K562 (cell line): ENCODE measurements at regions not wholly inside any gene's neighbourhood (a gene's known extent, or its start where the extent isn't known, plus 50 kb on each side); places are given as distances from the start of the nearest gene placed in this dataset.

Experiments
- ATAC-seq: fragments of 200-7000 bp; cut with Tn5 transposase; 3 replicates; pipeline ENCODE4 v1.9.1; 2020; ENCODE audit warnings: moderate library complexity
- BruUV-seq: library from RNA; stranded (reverse); fragments of 400-500 nt; replicated peaks from 2 replicates; lab custom pipeline; 2021; lab: Mats Ljungman, UMichigan
- CTCF ChIA-PET: fragments of 300-600 bp; formaldehyde crosslinking; extraction: SDS; loops from one replicate; lab custom pipeline; 2021; ENCODE audit warnings: low intra/inter-chr PET ratio; lab: Yijun Ruan, JAX
- POLR2A ChIA-PET: fragments of 300-600, 350-650 bp; sonication (Branson Sonifier 250); formaldehyde crosslinking; extraction: SDS; loops from one replicate; lab custom pipeline; 2021; ENCODE audit warnings: antibody characterized with exemption, inconsistent platforms; lab: Yijun Ruan, JAX
- DNase-seq, 4 experiments: peaks; one replicate each; pipeline versions ENCODE4 v3.0.0 to v3.0.0-alpha.2; 2011 to 2018; ENCODE audit warnings: low spot score in 3 of 4, mixed read lengths in 3 of 4; ENCODE audit errors: extremely low read depth in 1 of 4
- FAIRE-seq: peaks from 2 replicates; lab custom pipeline; 2011; peaks lifted over from hg19 to GRCh38; lab: Jason Lieb, UNC
- H2AFZ ChIP-seq: 2 replicates; pipeline ENCODE4 v1.6.0; 2011; ENCODE audit warnings: low read depth, low read length, control low read depth, inconsistent platforms
- H3K27ac ChIP-seq: fragments of 200-600 bp; 3 replicates; pipeline ENCODE4 v1.8.0; 2011; ENCODE audit warnings: low read depth, mild to moderate bottlenecking, control low read depth, inconsistent platforms, low read length, moderate library complexity, mixed read lengths; ENCODE audit errors: extremely low read depth
- H3K27me3 ChIP-seq, 2 experiments: fragments of 300-600 bp in 1 of 2; 2 replicates in 1 of 2; 3 replicates in 1 of 2; pipeline versions ENCODE4 v1.6.0 to v1.8.0; 2011; ENCODE audit warnings: inconsistent platforms in 2 of 2, low read length in 2 of 2, mild to moderate bottlenecking in 1 of 2, mixed read lengths in 1 of 2, moderate library complexity in 1 of 2; ENCODE audit not compliant: control insufficient read depth in 2 of 2, insufficient read depth in 2 of 2
- H3K36me3 ChIP-seq: fragments of 300-600 bp; 3 replicates; pipeline ENCODE4 v1.8.0; 2011; ENCODE audit warnings: mild to moderate bottlenecking, low read length, inconsistent platforms; ENCODE audit not compliant: control insufficient read depth, insufficient read depth
- H3K4me1 ChIP-seq, 2 experiments: fragments of 200-600 bp in 1 of 2; replicated peaks in 1 of 2; 2 replicates in 1 of 2; 3 replicates in 1 of 2; pipeline versions ENCODE4 v1.5.1 to v1.8.0; 2011; ENCODE audit warnings: inconsistent platforms in 2 of 2, low read length in 2 of 2, mild to moderate bottlenecking in 1 of 2, mixed read lengths in 1 of 2, moderate library complexity in 1 of 2; ENCODE audit not compliant: control insufficient read depth in 2 of 2, insufficient read depth in 2 of 2
- H3K4me2 ChIP-seq: 2 replicates; pipeline ENCODE4 v1.6.1; 2011; ENCODE audit warnings: low read length, control low read depth, inconsistent platforms, mixed read lengths; ENCODE audit not compliant: insufficient read depth
- H3K4me3 ChIP-seq: fragments of 200-600 bp; sonication (generic), shearing (Covaris generic); 2 replicates; pipeline ENCODE4 v1.5.1; 2016; ENCODE audit warnings: control low read depth, inconsistent platforms
- H3K79me2 ChIP-seq: fragments of 200-600 bp; 3 replicates; pipeline ENCODE4 v1.8.0; 2011; ENCODE audit warnings: low read length, inconsistent platforms; ENCODE audit not compliant: control insufficient read depth, insufficient read depth
- H3K9ac ChIP-seq, 2 experiments: 2 replicates each; pipeline versions ENCODE4 v1.6.0 to v1.6.1; 2011; ENCODE audit warnings: low read depth in 2 of 2, low read length in 2 of 2, control low read depth in 1 of 2, inconsistent platforms in 1 of 2, mild to moderate bottlenecking in 1 of 2, mixed read lengths in 1 of 2; ENCODE audit not compliant: insufficient read depth in 1 of 2
- H3K9me1 ChIP-seq: one replicate; pipeline ENCODE4 v1.6.0; 2011; ENCODE audit warnings: inconsistent platforms, mild to moderate bottlenecking, low read length, moderate library complexity; ENCODE audit not compliant: control insufficient read depth, insufficient read depth
- H3K9me3 ChIP-seq: replicated peaks from 2 replicates; pipeline ENCODE4 v1.5.1; 2011; ENCODE audit warnings: low read depth, low read length, inconsistent platforms; ENCODE audit not compliant: control insufficient read depth, insufficient read depth
- H4K20me1 ChIP-seq: replicated peaks from 2 replicates; pipeline ENCODE4 v1.6.1; 2011; ENCODE audit warnings: low read length, inconsistent platforms, mixed read lengths; ENCODE audit not compliant: control insufficient read depth, insufficient read depth
- ATF7 ChIP-seq: fragments of 450-650 bp; IDR thresholded peaks from 2 replicates; pipeline ENCODE4 v1.7.1; 2014; ENCODE audit warnings: mild to moderate bottlenecking, moderate library complexity
- EHMT2 ChIP-seq: fragments of 450-650 bp; IDR thresholded peaks from 2 replicates; pipeline ENCODE4 v1.6.1; 2018; ENCODE audit warnings: antibody characterized with exemption
- FOXA3 ChIP-seq, 2 experiments: fragments of 450-650 bp in 1 of 2; sonication (generic) in 1 of 2; formaldehyde crosslinking; IDR thresholded peaks in 1 of 2; conservative IDR thresholded peaks in 1 of 2; 2 replicates each; pipeline versions ENCODE4 v1.4.0 to v1.8.0; 2020 to 2022; ENCODE audit warnings: mild to moderate bottlenecking in 2 of 2, missing genetic modification reagents in 1 of 2
- GTF2E2 ChIP-seq: fragments of 200-800 bp; sonication (Bioruptor generic); IDR thresholded peaks from 2 replicates; pipeline ENCODE4 v1.6.1; 2016; ENCODE audit warnings: missing genetic modification characterization, missing compliant biosample characterization
- MAFF ChIP-seq: IDR thresholded peaks from 2 replicates; pipeline ENCODE4 v1.6.1; 2012; ENCODE audit warnings: low read length, improper control_type of control experiment
- MAZ ChIP-seq, 2 experiments: fragments of 450-650 bp in 1 of 2; sonication (generic) in 1 of 2; formaldehyde crosslinking; IDR thresholded peaks in 1 of 2; conservative IDR thresholded peaks in 1 of 2; 2 replicates each; pipeline versions ENCODE4 v1.4.0 to v1.5.0; 2020; ENCODE audit warnings: mild to moderate bottlenecking in 1 of 2, missing genetic modification reagents in 1 of 2
- SMAD1 ChIP-seq: fragments of 150-350 bp; IDR thresholded peaks from 2 replicates; pipeline ENCODE4 v1.6.1; 2014; ENCODE audit warnings: low read length, low read depth; ENCODE audit not compliant: partially characterized antibody
- ZKSCAN1 ChIP-seq: fragments of 150-350 bp; IDR thresholded peaks from 2 replicates; pipeline ENCODE4 v1.6.1; 2016; ENCODE audit warnings: low read depth, low read length
- ZNF316 ChIP-seq: fragments of 450-650 bp; IDR thresholded peaks from 2 replicates; pipeline ENCODE4 v1.6.1; 2016
- WGBS: fragments of 100-300 bp; shearing (Covaris generic); methylation state at CpG from one replicate; pipeline ENCODE4 v1.1.6; 2016; ENCODE audit warnings: low coverage, mixed read lengths; ENCODE audit not compliant: insufficient coverage; ENCODE audit errors: missing lambda C conversion rate; 5-methylcytosine and 5-hydroxymethylcytosine counted together
- in situ Hi-C: fragments of 300-500 bp; cut with MboI; formaldehyde crosslinking; loops from 4 replicates; pipeline ENCODE4 v1.15.0; 2018; ENCODE audit warnings: inconsistent platforms, mixed read lengths
- intact Hi-C: fragments of 100-400 bp; cut with micrococcal nuclease; formaldehyde crosslinking; loops from 2 replicates; pipeline ENCODE4 v1.14.2; 2022
- TF ChIP-seq, protein P1 (sequence below): fragments of 450-650 bp; IDR thresholded peaks from 2 replicates; pipeline ENCODE4 v1.6.1; 2016; ENCODE audit warnings: mild to moderate bottlenecking
- TF ChIP-seq, protein P2 (sequence below): fragments of 250-450 bp; sonication (Bioruptor Pico); IDR thresholded peaks from 2 replicates; pipeline ENCODE4 v1.5.1; 2021; ENCODE audit warnings: mild to moderate bottlenecking

DNA sequence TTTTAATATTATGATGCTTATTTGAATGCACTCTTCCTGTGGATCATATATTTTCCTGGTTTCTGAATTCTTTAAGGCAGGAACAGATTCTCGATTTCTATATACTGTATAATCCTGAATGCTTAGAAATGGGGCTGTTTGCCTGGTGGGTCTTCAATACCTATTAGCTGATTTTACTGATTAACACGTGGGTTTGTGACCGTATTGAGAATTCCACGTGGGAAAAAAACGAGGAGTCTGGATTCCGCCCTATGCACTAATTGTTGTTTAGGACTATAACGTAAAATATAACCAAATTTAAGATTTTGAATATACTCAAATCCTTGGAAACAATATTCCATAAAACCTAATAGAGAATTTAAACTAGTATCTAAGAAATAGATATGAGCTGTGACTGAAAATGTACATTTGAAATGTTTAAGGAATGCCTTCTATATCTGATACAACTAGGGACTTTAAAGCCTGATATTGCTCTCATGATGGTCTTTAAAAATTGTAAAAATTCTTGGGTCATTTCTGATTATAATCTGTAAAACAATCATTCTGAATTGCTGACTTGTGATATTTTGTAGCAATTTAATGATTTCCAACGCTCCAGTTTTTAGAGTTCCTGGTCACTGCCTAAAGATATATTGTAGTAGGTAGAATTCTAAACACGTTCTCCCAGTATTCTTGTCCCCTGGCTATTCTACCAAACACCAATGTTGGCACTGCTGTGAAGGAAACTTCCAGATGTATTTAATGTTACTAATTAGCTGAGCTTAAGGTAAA, 93.6 kb upstream of the NOX3 start:
- Histone ChIP-seq H2AFZ (no peak overlapping the region), H3K4me2 (no peak overlapping the region), H3K4me1 (no peaks in the 10 kb centered on the region), H4K20me1 (no peaks in the 10 kb centered on the region), H3K27ac (no peak overlapping the region), H3K9ac (no peak overlapping the region), H3K9me3 (no peaks in the 10 kb centered on the region), H3K9me1 (no peaks in the 10 kb centered on the region), H3K4me3 (no peak overlapping the region), H3K27me3 (no peaks in the 10 kb centered on the region), H3K36me3 (no peaks in the 10 kb centered on the region), H3K79me2 (no peaks in the 10 kb centered on the region)
- FAIRE-seq (no peak), ATAC-seq (no peak), DNase-seq (no peak)
- BruUV-seq: no TSS peak
- WGBS: 6% methylated on average over 9 of the region's 9 CpGs
- POLR2A ChIA-PET: interaction anchor here (0.6 kb wide), 1 partner anchor 868 kb away, joined by 3 read pairs; no protein-coding TSS in a partner anchor
- CTCF ChIA-PET: no interaction called here
- in situ Hi-C loops (no loop called here), intact Hi-C loops (no loop called here)
- TF ChIP-seq GTF2E2 (tag) (no peak), MAFF (peak; percentile 37; the same call in 1 of the 2 replicates), ZNF316 (peak; percentile 33; the same call in 1 of the 2 replicates)

DNA sequence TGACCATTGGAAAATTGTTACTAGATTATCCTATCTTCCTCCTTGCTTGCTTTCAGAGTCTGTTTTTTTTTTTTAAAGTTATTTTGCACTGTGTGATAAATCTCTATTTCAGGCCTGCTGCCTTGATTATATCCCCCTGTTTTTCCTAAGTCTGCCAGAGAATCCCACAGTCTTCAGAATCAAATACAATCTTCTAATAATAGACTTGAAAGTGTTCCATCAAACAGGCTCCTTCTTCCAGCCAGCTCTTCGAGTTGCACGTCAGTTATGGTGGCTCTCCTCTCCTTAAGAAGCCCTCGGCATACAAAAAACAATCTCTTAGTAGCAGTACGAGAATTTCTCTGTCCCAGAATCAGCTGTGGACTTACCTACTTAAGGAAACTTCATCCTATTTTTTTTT, 92.9 kb upstream of the NOX3 start:
- H3K9me1 ChIP-seq: no peaks in the 10 kb centered on the region
- H3K9me3 ChIP-seq: no peaks in the 10 kb centered on the region
- 4% methylated on average over 4 of the region's 4 CpGs for WGBS
- no peak overlapping the region for H2AFZ ChIP-seq
- H3K9ac ChIP-seq: no peak overlapping the region
- H3K79me2 ChIP-seq: no peaks in the 10 kb centered on the region
- CTCF ChIA-PET: no interaction called here
- H4K20me1 ChIP-seq: no peaks in the 10 kb centered on the region
- H3K4me2 ChIP-seq: no peak overlapping the region
- intact Hi-C loops (no loop called here), in situ Hi-C loops (no loop called here)
- no peaks in the 10 kb centered on the region for H3K36me3 ChIP-seq
- BruUV-seq: no TSS peak
- DNase-seq (no peak), ATAC-seq (no peak), FAIRE-seq (no peak)
- H3K4me1 ChIP-seq: no peaks in the 10 kb centered on the region
- POLR2A ChIA-PET: interaction anchor here (0.6 kb wide), 1 partner anchor 868 kb away, joined by 3 read pairs; no protein-coding TSS in a partner anchor
- no peak overlapping the region for H3K27ac ChIP-seq
- H3K27me3 ChIP-seq: no peaks in the 10 kb centered on the region
- H3K4me3 ChIP-seq: no peak overlapping the region
- no peak for TF ChIP-seq EHMT2
- TF ChIP-seq ATF7: no peak
- no peak for TF ChIP-seq MAZ (CRISPR knock-in tag; conservative IDR thresholded peaks at IDR 0.05 in 1 of 2, IDR thresholded peaks at IDR 0.05 in 1 of 2)
- no peak for TF ChIP-seq ZKSCAN1
- no peak for TF ChIP-seq FOXA3 (CRISPR knock-in tag; conservative IDR thresholded peaks at IDR 0.05 in 1 of 2, IDR thresholded peaks at IDR 0.05 in 1 of 2)
- TF ChIP-seq, protein P1, sequence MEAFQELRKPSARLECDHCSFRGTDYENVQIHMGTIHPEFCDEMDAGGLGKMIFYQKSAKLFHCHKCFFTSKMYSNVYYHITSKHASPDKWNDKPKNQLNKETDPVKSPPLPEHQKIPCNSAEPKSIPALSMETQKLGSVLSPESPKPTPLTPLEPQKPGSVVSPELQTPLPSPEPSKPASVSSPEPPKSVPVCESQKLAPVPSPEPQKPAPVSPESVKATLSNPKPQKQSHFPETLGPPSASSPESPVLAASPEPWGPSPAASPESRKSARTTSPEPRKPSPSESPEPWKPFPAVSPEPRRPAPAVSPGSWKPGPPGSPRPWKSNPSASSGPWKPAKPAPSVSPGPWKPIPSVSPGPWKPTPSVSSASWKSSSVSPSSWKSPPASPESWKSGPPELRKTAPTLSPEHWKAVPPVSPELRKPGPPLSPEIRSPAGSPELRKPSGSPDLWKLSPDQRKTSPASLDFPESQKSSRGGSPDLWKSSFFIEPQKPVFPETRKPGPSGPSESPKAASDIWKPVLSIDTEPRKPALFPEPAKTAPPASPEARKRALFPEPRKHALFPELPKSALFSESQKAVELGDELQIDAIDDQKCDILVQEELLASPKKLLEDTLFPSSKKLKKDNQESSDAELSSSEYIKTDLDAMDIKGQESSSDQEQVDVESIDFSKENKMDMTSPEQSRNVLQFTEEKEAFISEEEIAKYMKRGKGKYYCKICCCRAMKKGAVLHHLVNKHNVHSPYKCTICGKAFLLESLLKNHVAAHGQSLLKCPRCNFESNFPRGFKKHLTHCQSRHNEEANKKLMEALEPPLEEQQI: no peak
- TF ChIP-seq, protein P2, sequence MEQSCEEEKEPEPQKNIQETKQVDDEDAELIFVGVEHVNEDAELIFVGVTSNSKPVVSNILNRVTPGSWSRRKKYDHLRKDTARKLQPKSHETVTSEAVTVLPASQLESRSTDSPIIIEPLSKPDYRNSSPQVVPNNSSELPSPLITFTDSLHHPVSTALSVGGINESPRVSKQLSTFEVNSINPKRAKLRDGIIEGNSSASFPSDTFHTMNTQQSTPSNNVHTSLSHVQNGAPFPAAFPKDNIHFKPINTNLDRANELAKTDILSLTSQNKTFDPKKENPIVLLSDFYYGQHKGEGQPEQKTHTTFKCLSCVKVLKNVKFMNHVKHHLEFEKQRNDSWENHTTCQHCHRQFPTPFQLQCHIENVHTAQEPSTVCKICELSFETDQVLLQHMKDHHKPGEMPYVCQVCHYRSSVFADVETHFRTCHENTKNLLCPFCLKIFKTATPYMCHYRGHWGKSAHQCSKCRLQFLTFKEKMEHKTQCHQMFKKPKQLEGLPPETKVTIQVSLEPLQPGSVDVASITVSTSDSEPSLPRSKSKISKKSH (CRISPR knock-in tag): no peak
- TF ChIP-seq SMAD1: no peak
